A673 (cell line): ENCODE measurements at regions not wholly inside any gene's neighbourhood (a gene's known extent, or its start where the extent isn't known, plus 50 kb on each side); places are given as distances from the start of the nearest gene placed in this dataset.
"Not testable (repeated sequence)": the region's sequence is repeated elsewhere in the genome, so short reads cannot be mapped to it uniquely, and the experiment has no call there.

Experiments
- CTCF ChIP-seq: fragments of 300-800, 200-600 bp; sonication (generic); conservative IDR thresholded peaks from 2 replicates; pipeline ENCODE4 v1.5.1; 2017; ENCODE audit warnings: low read depth, mild to moderate bottlenecking, antibody characterized with exemption, low read length, moderate library complexity, mixed read lengths
- EZH2 ChIP-seq: fragments of 200-600 bp; sonication (generic); IDR thresholded peaks from 2 replicates; pipeline ENCODE4 v1.6.1; 2017; ENCODE audit warnings: borderline replicate concordance, low read depth, mild to moderate bottlenecking, mixed read lengths, antibody characterized with exemption, low read length; ENCODE audit not compliant: poor library complexity, severe bottlenecking

DNA sequence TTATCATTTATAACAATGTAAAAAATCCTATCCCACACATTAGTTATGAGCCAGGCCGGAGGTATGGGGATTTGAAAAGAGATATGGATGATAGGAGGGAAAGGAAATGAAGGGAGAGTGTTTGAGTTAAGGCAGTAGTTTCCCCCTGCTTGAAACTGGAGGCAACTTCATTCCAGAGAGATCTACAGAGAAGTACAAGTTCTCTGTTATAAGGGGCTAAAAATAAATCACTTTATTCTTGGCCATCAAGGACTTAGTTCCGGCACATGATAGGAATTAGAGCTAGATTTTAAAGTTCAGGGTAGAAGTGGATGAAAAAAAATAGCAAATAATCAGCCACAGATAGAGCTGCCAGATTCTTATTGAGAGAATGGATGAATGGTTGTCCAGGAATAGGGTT is 289.7 kb downstream of the ZNF37A start:
- TF ChIP-seq CTCF, EZH2: not testable (repeated sequence)
